ENCODE measurements at regions not wholly inside any gene's neighbourhood (a gene's known extent, or its start where the extent isn't known, plus 50 kb on each side); places are given as distances from the start of the nearest gene placed in this dataset.
"Not testable (repeated sequence)": the region's sequence is repeated elsewhere in the genome, so short reads cannot be mapped to it uniquely, and the experiment has no call there.

GRCh38 chr2:75871762-75872614 lies 161.3 kb upstream of the GCFC2 start:
- not testable (repeated sequence) for TF ChIP-seq CTCF (conservative IDR thresholded peaks at IDR 0.05; ENCODE audit: low read length); EZH2phosphoT487 (IDR thresholded peaks at IDR 0.05; ENCODE audit: borderline replicate concordance)
